IMR-90 (cell line): ENCODE measurements at regions not wholly inside any gene's neighbourhood (a gene's known extent, or its start where the extent isn't known, plus 50 kb on each side); places are given as distances from the start of the nearest gene placed in this dataset.

ENCODE experiments used
- ATAC-seq: fragments of 200-7000 bp; cut with Tn5 transposase; 2 replicates; pipeline ENCODE4 v1.9.1; 2020; ENCODE audit warnings: low read depth, mild to moderate bottlenecking, moderate library complexity
- BruUV-seq: library from RNA; stranded (reverse); fragments of 400-500 nt; replicated peaks from 2 replicates; lab custom pipeline; 2021; lab: Mats Ljungman, UMichigan
- CTCF ChIA-PET: fragments of 300-600 bp; formaldehyde crosslinking; extraction: SDS; loops from one replicate; lab custom pipeline; 2021; ENCODE audit warnings: antibody characterized with exemption; lab: Yijun Ruan, JAX
- POLR2A ChIA-PET: fragments of 300-600 bp; sonication (Branson Sonifier 250); formaldehyde crosslinking; loops from one replicate; lab custom pipeline; 2022; ENCODE audit warnings: antibody characterized with exemption; ENCODE audit not compliant: unreplicated experiment; lab: Charles Lee
- DNase-seq: peaks from one replicate; pipeline ENCODE4 v3.0.0; 2013
- H2AFZ ChIP-seq: replicated peaks from 2 replicates; pipeline ENCODE3; 2013; ENCODE audit warnings: low read length, mild to moderate bottlenecking; ENCODE audit not compliant: poor library complexity
- H2AK5ac ChIP-seq: 2 replicates; pipeline ENCODE4 v1.6.1; 2013; ENCODE audit warnings: low read depth, low read length, inconsistent platforms
- H2AK9ac ChIP-seq: replicated peaks from 2 replicates; pipeline ENCODE3; 2013; ENCODE audit warnings: mild to moderate bottlenecking, low read depth, low read length, moderate library complexity; ENCODE audit not compliant: poor library complexity
- H2BK120ac ChIP-seq: 2 replicates; pipeline ENCODE4 v1.6.1; 2013; ENCODE audit warnings: low read depth, low read length, inconsistent platforms
- H2BK15ac ChIP-seq: 3 replicates; pipeline ENCODE4 v1.6.1; 2013; ENCODE audit warnings: low read depth, low read length, inconsistent platforms
- H2BK20ac ChIP-seq: 2 replicates; pipeline ENCODE4 v1.6.1; 2013; ENCODE audit warnings: low read depth, mild to moderate bottlenecking, inconsistent platforms, low read length, moderate library complexity
- H2BK5ac ChIP-seq: 2 replicates; pipeline ENCODE4 v1.6.1; 2013; ENCODE audit warnings: mild to moderate bottlenecking, low read depth, low read length, inconsistent platforms; ENCODE audit not compliant: poor library complexity, severe bottlenecking
- H3K14ac ChIP-seq: replicated peaks from 2 replicates; pipeline ENCODE4 v1.6.1; 2013; ENCODE audit warnings: low read depth, low read length, inconsistent platforms
- H3K18ac ChIP-seq: 2 replicates; pipeline ENCODE4 v1.6.1; 2013; ENCODE audit warnings: low read depth, low read length, control low read depth
- H3K23ac ChIP-seq: 2 replicates; pipeline ENCODE4 v1.6.1; 2013; ENCODE audit warnings: low read depth, low read length, inconsistent platforms
- H3K27ac ChIP-seq: 2 replicates; pipeline ENCODE4 v1.5.1; 2013; ENCODE audit warnings: mild to moderate bottlenecking, control low read depth, low read length; ENCODE audit not compliant: insufficient read depth
- H3K27me3 ChIP-seq: 2 replicates; pipeline ENCODE4 v1.6.1; 2013; ENCODE audit warnings: low read length; ENCODE audit not compliant: control insufficient read depth, insufficient read depth
- H3K36me3 ChIP-seq: 2 replicates; pipeline ENCODE4 v1.6.1; 2013; ENCODE audit warnings: low read length, mixed read lengths; ENCODE audit not compliant: control insufficient read depth, insufficient read depth
- H3K4ac ChIP-seq: 2 replicates; pipeline ENCODE4 v1.6.1; 2013; ENCODE audit warnings: low read depth, low read length, inconsistent platforms
- H3K4me1 ChIP-seq: 2 replicates; pipeline ENCODE4 v1.6.1; 2013; ENCODE audit warnings: low read length, mixed read lengths; ENCODE audit not compliant: control insufficient read depth, insufficient read depth
- H3K4me2 ChIP-seq: 2 replicates; pipeline ENCODE4 v1.6.1; 2013; ENCODE audit warnings: low read depth, mild to moderate bottlenecking, control low read depth, low read length, moderate library complexity
- H3K4me3 ChIP-seq: 2 replicates; pipeline ENCODE4 v1.5.1; 2013; ENCODE audit warnings: low read depth, mild to moderate bottlenecking, control low read depth, low read length, moderate library complexity; ENCODE audit not compliant: insufficient read depth
- H3K56ac ChIP-seq: 2 replicates; pipeline ENCODE4 v1.6.1; 2013; ENCODE audit warnings: low read length, inconsistent platforms; ENCODE audit not compliant: insufficient read depth; ENCODE audit errors: extremely low read depth
- H3K79me1 ChIP-seq, 2 experiments: 2 replicates each; pipeline ENCODE4 v1.6.1; 2013; ENCODE audit warnings: low read length in 2 of 2, inconsistent platforms in 1 of 2, low read depth in 1 of 2
- H3K9ac ChIP-seq: 2 replicates; pipeline ENCODE4 v1.6.1; 2013; ENCODE audit warnings: low read depth, low read length, control low read depth
- H3K9me1 ChIP-seq: 2 replicates; pipeline ENCODE4 v1.6.1; 2013; ENCODE audit warnings: low read length, inconsistent platforms; ENCODE audit not compliant: insufficient read depth
- H3K9me3 ChIP-seq: 2 replicates; pipeline ENCODE4 v1.6.1; 2013; ENCODE audit warnings: low read length; ENCODE audit not compliant: control insufficient read depth, insufficient read depth
- H4K20me1 ChIP-seq: 2 replicates; pipeline ENCODE4 v1.6.1; 2013; ENCODE audit warnings: low read length, inconsistent platforms; ENCODE audit not compliant: insufficient read depth
- H4K5ac ChIP-seq: 2 replicates; pipeline ENCODE4 v1.6.1; 2013; ENCODE audit warnings: mild to moderate bottlenecking, low read depth, low read length, control low read depth
- H4K8ac ChIP-seq, 2 experiments: 2 replicates each; pipeline ENCODE4 v1.6.1; 2013; ENCODE audit warnings: low read depth in 2 of 2, low read length in 2 of 2, control low read depth in 1 of 2, inconsistent platforms in 1 of 2
- H4K91ac ChIP-seq: 2 replicates; pipeline ENCODE4 v1.6.1; 2013; ENCODE audit warnings: low read depth, low read length, inconsistent platforms; ENCODE audit not compliant: insufficient read depth
- MAZ ChIP-seq: IDR thresholded peaks from 2 replicates; pipeline ENCODE4 v1.6.1; 2012; ENCODE audit warnings: low read depth, mild to moderate bottlenecking, low read length, improper control_type of control experiment, moderate library complexity, borderline replicate concordance
- dilution Hi-C: fragments of 300-500 bp; cut with HindIII; formaldehyde crosslinking; loops from one replicate; pipeline ENCODE4 v1.14.3; 2018; ENCODE audit warnings: low sequenced_read_pairs; ENCODE audit not compliant: unreplicated experiment
- in situ Hi-C: fragments of 300-500 bp; cut with MboI; formaldehyde crosslinking; loops from 3 replicates; pipeline ENCODE4 v1.14.3; 2019; ENCODE audit warnings: low sequenced_read_pairs, inconsistent platforms, mixed read lengths
- intact Hi-C: fragments of 100-400 bp; cut with micrococcal nuclease; formaldehyde crosslinking; loops from 2 replicates; pipeline ENCODE4 v1.10.0; 2022

DNA sequence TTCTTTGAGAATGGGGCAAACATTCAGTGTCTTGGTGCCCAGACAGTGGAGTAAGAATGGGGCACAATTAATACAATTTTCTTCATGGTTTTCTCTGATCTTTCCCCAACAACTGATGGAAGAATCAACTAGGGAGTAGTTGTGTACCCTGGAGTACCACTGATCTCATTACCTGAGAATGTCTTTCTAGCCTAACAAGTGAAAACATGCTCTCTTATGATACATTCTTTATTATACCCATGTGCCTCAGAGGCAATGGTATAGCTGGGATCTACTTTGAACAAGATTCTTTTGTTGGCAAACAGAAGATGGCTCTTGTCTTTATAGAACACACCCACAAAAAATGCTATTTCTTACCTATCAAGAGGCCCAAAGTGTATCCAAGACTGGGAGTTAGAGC lies 250.6 kb upstream of the CMC1 start:
- no peak overlapping the region for H2BK120ac ChIP-seq
- H3K4ac ChIP-seq, result no peak overlapping the region
- H3K27ac ChIP-seq, result no peak overlapping the region
- H4K91ac ChIP-seq, result no peak overlapping the region
- no peak overlapping the region for H2AFZ ChIP-seq
- H2BK5ac ChIP-seq, result no peak overlapping the region
- H2BK15ac ChIP-seq, result no peak overlapping the region
- H3K56ac ChIP-seq, result no peak overlapping the region
- no peak overlapping the region for H3K14ac ChIP-seq
- no TSS peak for BruUV-seq
- no peak for DNase-seq
- no peak overlapping the region for H3K9ac ChIP-seq
- no peak overlapping the region for H2AK5ac ChIP-seq
- no peaks in the 10 kb centered on the region for H4K20me1 ChIP-seq
- ChIA-PET CTCF (no interaction called here), POLR2A (no interaction called here)
- ATAC-seq, result no peak
- H3K9me1 ChIP-seq, result no peaks in the 10 kb centered on the region
- H3K36me3 ChIP-seq, result no peaks in the 10 kb centered on the region
- dilution Hi-C loops (no loop called here), intact Hi-C loops (no loop called here), in situ Hi-C loops (no loop called here)
- TF ChIP-seq MAZ, result no peak
- no peaks in the 10 kb centered on the region for H3K79me1 ChIP-seq
- H3K4me3 ChIP-seq, result no peak overlapping the region
- no peak overlapping the region for H2BK20ac ChIP-seq
- H3K4me2 ChIP-seq, result no peak overlapping the region
- H3K4me1 ChIP-seq, result no peaks in the 10 kb centered on the region
- H3K23ac ChIP-seq, result no peak overlapping the region
- no peaks in the 10 kb centered on the region for H3K9me3 ChIP-seq
- no peak overlapping the region for H4K8ac ChIP-seq
- no peak overlapping the region for H2AK9ac ChIP-seq
- H4K5ac ChIP-seq, result no peak overlapping the region
- H3K27me3 ChIP-seq, result no peaks in the 10 kb centered on the region; the same call in 1 of the 2 replicates
- H3K18ac ChIP-seq, result no peak overlapping the region
